ENCODE measurements at regions not wholly inside any gene's neighbourhood (a gene's known extent, or its start where the extent isn't known, plus 50 kb on each side); places are given as distances from the start of the nearest gene placed in this dataset.
"Not testable (repeated sequence)": the region's sequence is repeated elsewhere in the genome, so short reads cannot be mapped to it uniquely, and the experiment has no call there.

GRCh38 chr2:56587456-56587855, 403.7 kb downstream of the CCDC85A start:
- in situ Hi-C loops (cut with HindIII; ENCODE audit: low pct_unique_long_range_greater_than_20kb, low sequenced_read_pairs) = no loop called here
- no peak for DNase-seq (ENCODE audit: low read depth in 1 of 2, low spot score in 1 of 2)
- no peak for TF ChIP-seq JUND (IDR thresholded peaks at IDR 0.05; ENCODE audit: low read depth)

DNA sequence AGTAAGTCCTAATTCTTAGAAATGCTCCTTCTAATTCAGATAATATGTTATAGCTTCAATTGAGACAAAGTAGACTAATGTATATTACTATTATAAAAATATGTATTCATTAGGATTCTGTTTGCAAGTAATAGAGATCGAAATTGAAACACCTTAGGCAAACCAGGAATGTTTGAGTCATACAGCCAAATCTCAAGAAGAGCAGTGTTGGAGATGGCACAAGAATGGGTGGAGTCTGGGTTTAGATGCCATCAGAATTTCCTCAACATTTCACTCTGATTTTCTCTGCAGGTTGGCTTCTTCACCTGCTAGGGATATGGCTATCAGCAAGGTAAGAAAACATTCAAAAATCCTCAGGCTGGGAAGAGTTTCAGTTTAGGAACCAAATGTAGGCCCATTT, 405.4 kb downstream of the CCDC85A start:
- in situ Hi-C loops (cut with HindIII; ENCODE audit: low pct_unique_long_range_greater_than_20kb, low sequenced_read_pairs) = no loop called here
- no peak for DNase-seq (ENCODE audit: low read depth in 1 of 2, low spot score in 1 of 2)
- TF ChIP-seq JUND (IDR thresholded peaks at IDR 0.05; ENCODE audit: low read depth) = no peak

- no peak for TF ChIP-seq JUND (IDR thresholded peaks at IDR 0.05; ENCODE audit: low read depth)
- in situ Hi-C loops (cut with HindIII; ENCODE audit: low pct_unique_long_range_greater_than_20kb, low sequenced_read_pairs) = no loop called here
- no peak for DNase-seq (ENCODE audit: low read depth in 1 of 2, low spot score in 1 of 2)
These were observed 406.0 kb downstream of the CCDC85A start for GRCh38 chr2:56589835-56590234.

DNA sequence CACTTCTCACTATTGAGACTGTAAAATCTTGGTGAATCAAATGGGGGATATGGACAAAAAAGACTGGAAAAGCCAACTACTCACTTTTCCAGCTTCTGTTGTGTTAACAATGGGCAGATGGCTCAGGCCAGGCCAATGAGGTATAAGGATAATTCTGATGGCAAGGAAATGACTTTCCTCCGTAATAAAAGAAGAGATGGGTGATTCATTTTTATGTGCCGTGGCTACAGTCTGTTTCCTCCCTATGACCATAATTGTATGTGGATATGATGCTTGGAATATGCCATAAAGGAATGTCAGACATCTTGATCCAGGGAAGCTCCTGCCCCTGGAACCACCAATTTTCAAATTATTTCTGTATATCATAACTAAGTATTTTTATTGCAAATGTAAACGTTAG, 406.8 kb downstream of the CCDC85A start:
- DNase-seq (ENCODE audit: low read depth in 1 of 2, low spot score in 1 of 2) = no peak
- in situ Hi-C loops (cut with HindIII; ENCODE audit: low pct_unique_long_range_greater_than_20kb, low sequenced_read_pairs) = no loop called here
- no peak for TF ChIP-seq JUND (IDR thresholded peaks at IDR 0.05; ENCODE audit: low read depth)

DNA sequence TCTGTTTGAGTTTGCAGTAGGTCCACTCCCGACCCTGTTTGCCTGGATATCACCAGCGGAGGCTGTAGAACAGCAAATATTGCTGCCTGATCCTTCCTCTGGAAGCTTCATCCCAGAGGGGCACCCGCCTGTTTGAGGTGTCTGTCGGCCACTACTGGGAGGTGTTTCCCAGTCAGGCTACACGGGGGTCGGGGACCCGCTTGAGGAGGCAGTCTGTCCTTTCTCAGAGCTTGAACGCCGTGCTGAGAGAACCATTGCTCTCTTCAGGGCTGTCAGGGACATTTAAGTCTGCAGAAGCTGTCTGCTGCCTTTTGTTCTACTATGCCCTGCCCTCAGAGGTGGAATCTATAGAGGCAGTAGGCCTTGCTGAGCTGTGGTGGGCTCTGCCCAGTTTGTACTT, 422.3 kb downstream of the CCDC85A start:
- DNase-seq (ENCODE audit: low read depth in 1 of 2, low spot score in 1 of 2); in situ Hi-C loops (cut with HindIII; ENCODE audit: low pct_unique_long_range_greater_than_20kb, low sequenced_read_pairs): not testable (repeated sequence)

GRCh38 chr2:56613254-56613653, 429.5 kb downstream of the CCDC85A start:
- in situ Hi-C loops (cut with HindIII; ENCODE audit: low pct_unique_long_range_greater_than_20kb, low sequenced_read_pairs) = no loop called here
- TF ChIP-seq JUND (IDR thresholded peaks at IDR 0.05; ENCODE audit: low read depth) = no peak
- DNase-seq (ENCODE audit: low read depth in 1 of 2, low spot score in 1 of 2) = no peak

DNA sequence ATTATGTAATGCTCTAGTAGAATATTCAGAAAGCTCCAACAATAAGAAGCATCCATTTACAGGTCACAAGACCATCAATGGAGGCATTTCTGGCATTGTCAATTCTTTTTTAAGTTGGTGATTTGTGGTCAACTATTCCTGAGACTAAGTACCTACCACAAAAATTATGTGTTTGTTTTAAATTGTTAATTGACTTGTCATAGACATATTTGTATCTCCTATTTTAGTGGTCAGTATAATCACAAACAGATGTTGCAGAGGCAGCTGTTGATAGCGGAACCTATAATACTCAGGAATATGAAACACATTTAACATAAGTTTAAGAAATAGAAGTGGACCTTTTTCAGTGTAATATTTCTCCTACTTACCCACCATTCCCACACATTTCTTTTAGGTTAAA, 430.1 kb downstream of the CCDC85A start:
- no peak for DNase-seq (ENCODE audit: low read depth in 1 of 2, low spot score in 1 of 2)
- in situ Hi-C loops (cut with HindIII; ENCODE audit: low pct_unique_long_range_greater_than_20kb, low sequenced_read_pairs) = no loop called here
- TF ChIP-seq JUND (IDR thresholded peaks at IDR 0.05; ENCODE audit: low read depth) = no peak

DNA sequence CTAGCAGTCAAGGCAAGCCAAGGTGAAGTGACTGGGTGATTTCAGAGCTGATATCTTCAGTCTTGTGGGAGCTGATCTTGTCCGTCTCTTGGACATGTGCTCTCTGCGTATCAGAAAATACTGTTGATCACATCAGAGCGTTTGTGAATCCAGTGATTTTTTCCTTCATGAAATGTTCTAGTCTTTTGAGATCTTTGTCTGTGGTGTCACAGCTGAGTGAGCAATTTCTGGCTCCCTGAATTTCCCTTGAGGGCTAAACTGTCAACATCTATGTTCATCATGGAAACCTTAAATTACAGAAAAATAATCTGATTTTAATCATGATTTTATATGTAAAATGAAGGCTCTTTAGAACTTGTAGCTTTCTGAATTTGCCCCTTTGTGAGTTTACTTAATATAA, 432.0 kb downstream of the CCDC85A start:
- in situ Hi-C loops (cut with HindIII; ENCODE audit: low pct_unique_long_range_greater_than_20kb, low sequenced_read_pairs) = no loop called here
- TF ChIP-seq JUND (IDR thresholded peaks at IDR 0.05; ENCODE audit: low read depth) = no peak
- no peak for DNase-seq (ENCODE audit: low read depth in 1 of 2, low spot score in 1 of 2)

GRCh38 chr2:56624181-56624580, 440.4 kb downstream of the CCDC85A start:
- in situ Hi-C loops (cut with HindIII; ENCODE audit: low pct_unique_long_range_greater_than_20kb, low sequenced_read_pairs) = no loop called here
- no peak for DNase-seq (ENCODE audit: low read depth in 1 of 2, low spot score in 1 of 2)
- no peak for TF ChIP-seq JUND (IDR thresholded peaks at IDR 0.05; ENCODE audit: low read depth)

DNA sequence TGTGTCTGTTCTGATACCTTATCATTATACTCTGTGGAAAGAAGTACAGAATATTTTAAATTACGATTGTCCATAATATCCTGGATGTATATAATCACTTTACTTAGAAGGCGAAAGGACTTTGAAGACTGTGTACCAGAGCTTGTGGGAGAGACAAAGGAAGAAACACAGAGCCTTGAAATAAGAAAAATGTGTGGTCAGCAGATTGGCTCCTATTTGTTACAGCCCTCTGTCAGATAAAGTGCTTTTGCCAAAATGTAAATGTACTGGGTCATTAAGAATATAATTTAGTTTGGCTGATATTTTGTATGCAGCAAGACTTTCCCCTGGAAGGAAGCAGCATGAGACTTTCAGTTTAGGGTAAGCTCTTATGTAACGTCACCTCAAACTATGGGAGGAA, 443.1 kb downstream of the CCDC85A start:
- DNase-seq (ENCODE audit: low read depth in 1 of 2, low spot score in 1 of 2) = no peak
- TF ChIP-seq JUND (IDR thresholded peaks at IDR 0.05; ENCODE audit: low read depth) = no peak
- in situ Hi-C loops (cut with HindIII; ENCODE audit: low pct_unique_long_range_greater_than_20kb, low sequenced_read_pairs) = no loop called here

GRCh38 chr2:56630286-56630685, 446.5 kb downstream of the CCDC85A start:
- no peak for DNase-seq (ENCODE audit: low read depth in 1 of 2, low spot score in 1 of 2)
- no peak for TF ChIP-seq JUND (IDR thresholded peaks at IDR 0.05; ENCODE audit: low read depth)
- in situ Hi-C loops (cut with HindIII; ENCODE audit: low pct_unique_long_range_greater_than_20kb, low sequenced_read_pairs) = no loop called here

- no peak for TF ChIP-seq JUND (IDR thresholded peaks at IDR 0.05; ENCODE audit: low read depth)
- no peak for DNase-seq (ENCODE audit: low read depth in 1 of 2, low spot score in 1 of 2)
- in situ Hi-C loops (cut with HindIII; ENCODE audit: low pct_unique_long_range_greater_than_20kb, low sequenced_read_pairs) = no loop called here
These were observed 464.2 kb downstream of the CCDC85A start for GRCh38 chr2:56647997-56648396.

DNA sequence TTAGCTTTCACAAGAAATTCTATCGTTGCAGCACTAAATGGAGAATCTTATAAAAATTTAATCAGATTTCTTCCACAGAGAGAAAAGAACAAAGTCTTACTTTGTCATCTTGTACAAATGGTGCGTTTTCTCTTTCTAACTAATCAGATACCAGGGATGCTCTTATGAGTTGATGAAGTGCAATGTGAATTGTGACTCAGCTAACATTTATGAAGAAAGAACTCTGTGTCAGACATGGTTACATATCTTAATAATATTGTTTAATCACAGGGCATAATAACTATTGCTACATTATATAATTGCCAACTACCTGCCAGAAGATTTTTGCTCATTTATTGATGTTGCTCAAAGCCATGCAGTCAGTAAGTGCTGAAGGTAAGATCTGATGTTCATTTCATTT, 465.0 kb downstream of the CCDC85A start:
- DNase-seq (ENCODE audit: low read depth in 1 of 2, low spot score in 1 of 2) = no peak
- TF ChIP-seq JUND (IDR thresholded peaks at IDR 0.05; ENCODE audit: low read depth) = no peak
- in situ Hi-C loops (cut with HindIII; ENCODE audit: low pct_unique_long_range_greater_than_20kb, low sequenced_read_pairs) = no loop called here

- in situ Hi-C loops (cut with HindIII; ENCODE audit: low pct_unique_long_range_greater_than_20kb, low sequenced_read_pairs) = no loop called here
- no peak for DNase-seq (ENCODE audit: low read depth in 1 of 2, low spot score in 1 of 2)
- TF ChIP-seq JUND (IDR thresholded peaks at IDR 0.05; ENCODE audit: low read depth) = no peak
These were observed 471.1 kb downstream of the CCDC85A start for GRCh38 chr2:56654936-56655335.

- in situ Hi-C loops (cut with HindIII; ENCODE audit: low pct_unique_long_range_greater_than_20kb, low sequenced_read_pairs) = no loop called here
- DNase-seq (ENCODE audit: low read depth in 1 of 2, low spot score in 1 of 2) = no peak
- no peak for TF ChIP-seq JUND (IDR thresholded peaks at IDR 0.05; ENCODE audit: low read depth)
These were observed 473.0 kb downstream of the CCDC85A start for GRCh38 chr2:56656826-56657225.

Data from T47D (cell line).